ENCODE measurements at regions not wholly inside any gene's neighbourhood (a gene's known extent, or its start where the extent isn't known, plus 50 kb on each side); places are given as distances from the start of the nearest gene placed in this dataset.

DNA sequence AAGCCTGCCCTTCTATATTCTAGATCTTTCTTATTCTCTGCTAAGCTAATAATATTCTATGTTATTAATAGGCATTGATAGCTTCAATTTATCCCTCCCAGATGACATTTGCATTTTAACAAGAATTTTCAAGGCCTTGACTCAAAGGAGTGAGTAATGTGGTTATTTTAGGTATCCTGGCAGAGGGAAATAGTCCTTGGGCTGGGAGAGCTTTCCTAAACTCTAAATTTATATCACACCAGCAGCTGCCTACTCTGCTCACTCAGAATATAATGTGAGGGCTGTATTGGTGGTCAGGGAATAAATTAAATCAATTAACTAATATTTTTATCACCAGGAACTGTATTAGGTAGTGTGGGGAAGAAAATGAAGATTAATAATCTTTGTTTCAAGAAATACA lies 74.8 kb upstream of the ADAM23 start:
- no peak for FAIRE-seq

DNA sequence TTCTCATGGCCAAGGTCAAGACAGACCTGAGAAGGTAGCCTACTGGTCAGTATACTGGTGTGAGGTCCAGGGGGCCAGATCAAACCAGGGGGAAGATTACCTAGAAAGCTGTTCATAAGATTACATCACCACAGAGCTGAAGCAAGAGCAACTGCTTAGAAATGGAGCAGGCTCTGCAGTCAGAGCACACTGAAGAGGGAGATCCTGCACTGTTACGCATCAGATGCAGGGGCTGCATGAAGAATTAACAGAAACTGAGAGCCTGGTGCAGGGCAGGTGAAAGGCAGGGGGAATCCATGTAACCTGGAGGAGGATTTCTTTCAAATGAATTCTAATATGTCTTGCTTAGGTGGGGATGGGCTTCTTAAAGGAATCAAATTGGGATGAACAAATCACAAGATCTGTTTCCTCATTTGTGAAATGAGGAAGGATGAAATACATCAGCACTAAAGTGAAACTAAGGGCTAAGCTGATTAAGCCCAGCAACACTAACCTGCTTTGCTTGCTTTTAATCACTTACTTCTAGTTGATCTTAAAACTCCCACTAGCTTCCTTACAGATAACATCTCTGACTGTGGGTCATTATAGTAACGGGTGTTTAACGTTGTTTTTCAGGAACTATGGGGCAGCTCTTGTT lies 74.3 kb upstream of the ADAM23 start:
- FAIRE-seq (no peak), DNase-seq (ENCODE audit: low spot score) (no peak)

More for the DNA sequence above, 74.8 kb upstream of the ADAM23 start:
- DNase-seq (ENCODE audit: low spot score), result no peak

DNA sequence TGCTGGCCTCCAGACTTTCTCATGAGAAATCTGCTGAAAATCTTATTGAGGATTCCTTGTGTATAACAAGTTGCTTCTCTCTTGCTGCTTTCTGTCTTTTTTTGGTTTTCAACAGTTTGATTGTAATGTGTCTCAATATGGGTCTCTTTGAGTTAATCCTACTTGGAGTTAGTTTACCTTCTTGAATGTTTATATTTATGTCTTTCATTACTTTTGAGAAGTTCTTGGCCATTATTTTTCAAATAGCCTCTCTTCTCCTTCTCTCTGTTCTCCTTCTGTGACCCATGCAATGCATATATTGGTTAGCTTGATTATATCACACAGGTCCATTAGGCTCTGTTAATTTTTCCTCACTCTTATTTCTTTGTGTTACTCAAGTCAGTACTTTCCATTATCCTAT lies 67.4 kb upstream of the ADAM23 start:
- FAIRE-seq, result no peak
- DNase-seq (ENCODE audit: low spot score), result no peak

DNA sequence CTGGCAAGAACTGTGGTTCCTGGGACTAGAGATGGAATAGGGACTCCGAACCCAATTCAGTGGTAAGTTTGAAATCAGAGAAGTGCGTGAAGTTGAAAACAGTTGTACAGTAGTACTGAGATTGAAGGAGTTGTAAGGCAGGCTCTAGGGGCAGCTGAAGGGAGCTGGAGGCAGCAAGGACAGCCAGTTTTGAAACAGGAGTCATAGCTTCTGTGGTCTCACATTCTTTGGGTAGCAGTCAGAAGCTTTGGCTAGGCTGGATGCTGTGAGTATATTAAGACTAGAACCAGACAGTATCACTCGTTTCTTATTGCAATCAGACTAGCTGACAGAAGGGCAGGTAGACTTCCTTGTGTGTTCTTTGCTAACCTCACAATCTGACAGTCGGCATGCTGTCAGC lies 64.5 kb upstream of the ADAM23 start:
- DNase-seq (ENCODE audit: low spot score) (no peak), FAIRE-seq (no peak)

DNA sequence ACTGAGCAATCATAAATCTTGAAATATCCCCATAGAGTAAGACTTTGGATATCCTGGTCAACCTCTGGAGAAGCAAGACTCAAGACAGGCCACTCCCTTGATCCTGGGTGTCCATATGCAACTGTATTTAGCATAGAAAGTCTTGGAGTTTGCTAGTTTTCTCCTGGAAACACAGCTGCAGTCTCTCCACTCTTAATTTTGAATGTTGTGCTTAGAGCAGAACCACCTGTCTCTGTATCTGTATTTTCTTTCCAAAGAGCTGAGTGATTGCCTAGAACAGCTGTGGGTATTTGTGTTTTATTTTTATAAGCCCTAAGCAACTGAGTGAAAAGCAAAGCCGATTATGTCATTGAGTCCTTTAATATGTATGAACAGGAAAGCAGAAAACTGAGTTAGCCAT lies 64.1 kb upstream of the ADAM23 start:
- DNase-seq (ENCODE audit: low spot score) (no peak), FAIRE-seq (no peak)

DNA sequence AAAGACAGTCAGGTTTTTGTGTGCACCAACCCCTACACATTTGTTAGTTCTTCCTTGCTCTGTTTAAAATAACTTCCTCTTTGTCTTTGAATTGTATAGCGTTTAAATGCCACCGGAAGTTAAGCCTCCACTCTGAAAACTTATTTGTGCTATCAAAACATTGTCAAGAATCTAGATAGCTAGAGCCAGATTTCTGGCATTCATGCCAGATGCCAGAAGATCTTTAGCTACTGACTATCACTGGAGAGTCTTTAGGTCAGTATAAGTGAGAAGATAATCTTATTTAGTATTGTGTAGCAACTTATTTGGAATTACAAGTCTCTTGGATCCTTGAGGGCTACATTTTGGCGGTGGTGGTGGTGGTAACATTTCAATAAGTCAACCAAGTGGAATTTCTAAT lies 63.4 kb upstream of the ADAM23 start:
- FAIRE-seq (no peak), DNase-seq (ENCODE audit: low spot score) (no peak)

DNA sequence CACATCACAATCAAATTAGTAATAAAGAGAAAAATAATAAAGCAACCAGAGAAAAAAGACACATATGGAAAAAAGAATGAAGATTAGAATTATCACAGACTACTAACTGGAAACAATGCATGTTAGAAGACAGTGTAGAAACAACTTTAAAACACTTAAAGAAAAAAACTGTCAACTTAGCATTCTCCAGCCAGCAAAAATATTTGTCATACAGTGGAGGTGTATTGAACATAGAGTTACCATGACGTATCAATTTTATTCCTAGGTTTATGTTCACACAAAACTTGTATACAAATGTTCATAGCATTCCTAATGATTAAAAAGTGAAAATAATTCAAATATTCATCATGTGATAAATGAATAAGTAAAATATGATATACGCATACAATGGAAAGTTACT lies 61.5 kb upstream of the ADAM23 start:
- no peak for DNase-seq (ENCODE audit: low spot score)

DNA sequence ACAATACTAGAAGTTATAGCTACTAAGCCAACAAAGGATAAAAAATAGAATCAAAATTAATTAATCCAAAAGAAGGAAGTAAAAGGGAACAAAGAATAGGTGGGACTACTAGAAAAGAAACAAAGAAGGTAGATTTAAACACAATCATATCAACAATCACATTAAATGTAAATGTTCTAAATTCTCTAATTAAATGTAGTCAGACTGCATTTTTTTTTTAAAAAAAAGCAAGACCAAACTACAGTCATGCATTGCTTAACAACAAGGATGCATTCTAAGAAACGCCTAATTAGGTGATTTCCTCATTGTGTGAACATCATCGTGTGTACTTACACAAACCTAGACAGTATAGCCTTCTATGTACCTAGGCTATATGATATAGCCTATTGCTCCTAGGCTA lies 59.7 kb upstream of the ADAM23 start:
- DNase-seq (ENCODE audit: low spot score) (no peak), FAIRE-seq (no peak)

More for the DNA sequence above, 61.5 kb upstream of the ADAM23 start:
- no peak for FAIRE-seq

DNA sequence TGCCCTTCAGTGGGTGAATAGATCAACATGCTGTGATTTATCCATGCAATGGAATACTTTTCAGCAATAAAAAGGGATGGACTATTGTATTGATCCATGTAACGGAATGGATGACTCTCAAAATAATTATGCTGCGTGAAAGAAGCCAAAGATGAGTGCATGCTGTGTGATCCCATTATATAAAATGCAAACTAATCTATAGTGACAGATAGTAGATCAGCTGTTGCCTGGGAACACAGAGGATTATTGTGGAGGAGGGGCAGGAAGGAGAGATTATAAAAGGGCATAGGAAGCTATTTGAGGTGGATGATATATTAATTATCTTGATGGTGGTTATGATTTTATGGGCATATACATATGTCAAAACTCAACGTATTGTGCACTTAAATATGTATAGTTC lies 55.5 kb upstream of the ADAM23 start:
- no peak for FAIRE-seq

DNA sequence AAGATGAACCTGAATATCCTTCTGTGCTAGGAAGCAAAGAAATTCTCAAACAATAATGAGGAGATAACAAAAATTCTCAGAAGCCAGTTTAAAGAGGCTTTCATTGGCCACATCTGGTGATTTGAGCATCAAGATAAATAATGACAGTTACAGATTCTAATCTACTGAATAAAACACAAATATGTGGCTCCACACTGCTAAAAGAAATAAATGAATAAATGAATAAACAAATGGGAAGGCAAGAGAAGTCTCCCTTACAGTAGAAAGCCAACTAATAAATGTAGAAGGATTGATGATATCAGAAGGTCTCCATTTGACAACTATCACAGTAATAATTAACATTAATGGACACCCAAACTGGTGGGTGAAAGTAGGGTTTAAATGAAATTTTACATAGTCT lies 54.6 kb upstream of the ADAM23 start:
- no peak for FAIRE-seq
- no peak for DNase-seq (ENCODE audit: low spot score)

More for the DNA sequence above, 55.5 kb upstream of the ADAM23 start:
- DNase-seq (ENCODE audit: low spot score), result no peak

DNA sequence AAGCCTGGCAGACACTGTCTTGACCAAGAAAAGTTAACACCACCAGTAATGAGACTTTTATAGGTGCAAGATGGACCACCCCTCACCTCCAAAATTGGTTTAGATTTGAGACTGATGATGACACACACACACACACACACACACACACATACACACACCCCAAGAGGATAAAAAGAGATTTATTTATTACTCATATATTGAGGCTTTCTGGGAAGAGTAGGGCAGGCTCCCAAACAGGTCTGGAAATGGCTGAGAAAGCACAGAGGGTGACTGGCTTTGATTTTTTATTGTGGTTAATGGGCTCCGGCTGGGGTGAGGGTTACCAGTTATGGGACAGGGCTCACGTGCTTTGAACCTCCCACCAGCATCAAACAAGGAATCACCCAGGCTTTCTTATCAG lies 54.2 kb upstream of the ADAM23 start:
- FAIRE-seq, result no peak
- no peak for DNase-seq (ENCODE audit: low spot score)

DNA sequence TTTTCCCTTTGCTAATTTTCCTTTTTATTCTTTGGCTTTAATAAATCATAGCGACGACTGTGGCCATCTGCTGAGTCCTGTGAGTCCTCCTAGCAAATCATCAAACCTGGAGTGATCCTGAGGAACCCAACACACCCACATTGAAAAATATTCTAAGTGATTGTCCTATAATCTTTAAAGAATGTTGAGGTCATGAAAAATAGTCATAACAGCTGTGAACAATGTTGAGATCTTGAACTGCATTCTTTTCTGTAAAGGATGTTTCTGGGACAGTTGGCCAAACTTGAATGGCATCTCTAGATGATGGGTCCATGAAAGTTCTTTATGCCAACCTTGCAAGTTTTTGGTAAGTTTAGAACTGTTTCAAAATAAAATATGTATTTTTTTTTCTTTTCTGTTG lies 53.2 kb upstream of the ADAM23 start:
- no peak for DNase-seq (ENCODE audit: low spot score)
- FAIRE-seq, result no peak

DNA sequence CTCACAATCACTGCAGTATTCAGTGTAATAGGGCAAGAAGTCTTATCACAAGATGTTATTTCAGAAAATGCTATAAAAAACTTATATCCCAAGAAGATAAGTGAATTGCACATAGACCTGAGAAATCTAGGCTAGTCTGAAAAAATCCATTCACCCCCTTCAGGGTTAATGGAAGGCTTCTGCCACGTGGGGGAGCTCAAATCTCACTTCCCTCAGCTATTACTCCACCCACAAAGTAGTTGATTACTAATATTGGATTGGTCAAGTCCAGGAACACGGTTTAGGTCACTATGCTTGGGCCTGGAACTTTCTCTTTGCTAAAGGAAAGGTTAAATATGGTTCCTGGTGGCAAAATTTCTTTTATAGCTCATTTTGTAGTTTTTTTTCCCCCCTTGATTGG lies 51.2 kb upstream of the ADAM23 start:
- FAIRE-seq (peak; percentile 17), DNase-seq (ENCODE audit: low spot score) (peak; percentile 29)

All from RCC 7860 (cell line).